ENCODE measurements at regions not wholly inside any gene's neighbourhood (a gene's known extent, or its start where the extent isn't known, plus 50 kb on each side); places are given as distances from the start of the nearest gene placed in this dataset.
A peak's percentile ranks its signal among the peaks of the same experiment; 100 is the strongest.
"Not testable (repeated sequence)": the region's sequence is repeated elsewhere in the genome, so short reads cannot be mapped to it uniquely, and the experiment has no call there.

DNA sequence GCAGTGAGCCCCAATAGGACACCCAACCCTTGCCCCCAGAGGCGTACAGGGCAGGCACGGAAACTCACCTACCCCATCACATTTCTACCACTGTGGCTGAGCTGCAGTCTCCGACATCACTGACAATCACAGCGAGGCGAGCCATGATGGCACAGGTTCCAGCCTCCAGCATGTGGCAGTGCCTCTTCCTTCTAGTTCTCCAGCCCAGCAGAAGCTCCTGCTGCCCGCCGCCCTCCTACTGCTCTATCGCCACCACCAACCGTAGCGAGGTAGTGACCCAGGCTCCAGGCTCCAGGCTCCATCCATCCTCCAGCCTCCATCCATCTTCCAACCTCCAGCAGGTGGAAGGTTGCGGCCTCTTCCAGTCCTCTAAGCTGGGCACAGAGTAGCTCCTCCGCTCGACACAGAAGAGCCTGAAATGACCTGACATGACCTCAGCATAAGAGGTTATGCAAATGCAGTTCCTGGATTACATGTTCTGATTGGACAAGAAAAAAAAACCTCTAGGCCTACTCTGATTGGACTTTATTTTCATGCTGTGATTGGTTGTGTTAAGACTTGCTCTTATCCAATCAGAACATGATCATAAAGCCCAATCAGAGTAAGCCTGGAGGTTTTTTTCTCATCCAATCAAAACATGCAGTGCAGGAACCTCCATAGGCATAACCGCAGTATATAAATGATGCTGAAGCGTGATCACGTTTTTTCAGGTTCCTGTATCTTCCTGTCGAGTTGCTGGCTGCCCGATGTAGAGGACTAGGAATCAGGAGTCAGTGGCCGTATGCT is 438.9 kb upstream of the ZNF337 start:
- no peaks in the 10 kb centered on the region for H3K4me1 ChIP-seq (ENCODE audit: control insufficient read depth in 1 of 2, insufficient read depth in 2 of 2, low read length in 2 of 2)
- no peak overlapping the region for H2AFZ ChIP-seq (ENCODE audit: insufficient read depth, low read length, poor library complexity)
- H3K23ac ChIP-seq (ENCODE audit: low read length): no peak overlapping the region
- no peak overlapping the region for H3K9ac ChIP-seq (ENCODE audit: low read length)
- no peaks in the 10 kb centered on the region for H3K27me3 ChIP-seq (ENCODE audit: insufficient read depth, low read length)
- H3K14ac ChIP-seq (ENCODE audit: low read length): no peak overlapping the region
- no peak overlapping the region for H2BK120ac ChIP-seq (ENCODE audit: insufficient read depth, low read length, poor library complexity)
- H2BK12ac ChIP-seq (ENCODE audit: low read length): no peak overlapping the region
- no peak overlapping the region for H3K4me2 ChIP-seq (ENCODE audit: low read length)
- H3K36me3 ChIP-seq (ENCODE audit: control insufficient read depth in 1 of 2, insufficient read depth in 2 of 2, low read length in 2 of 2): no peaks in the 10 kb centered on the region
- no peak overlapping the region for H3K18ac ChIP-seq (ENCODE audit: low read length)
- peaks cover 3% of the 10 kb centered on the region for H3K9me3 ChIP-seq (ENCODE audit: insufficient read depth, low read depth, low read length)
- H4K12ac ChIP-seq (ENCODE audit: low read depth, low read length): no peak overlapping the region
- DNase-seq: no peak
- H3K79me2 ChIP-seq (ENCODE audit: control insufficient read depth, insufficient read depth, low read length, poor library complexity): no peaks in the 10 kb centered on the region
- H4K91ac ChIP-seq (ENCODE audit: low read depth, low read length): no peak overlapping the region
- H3K4me3 ChIP-seq (ENCODE audit: low read depth, low read length): peak overlapping the region; percentile 11
- no peak overlapping the region for H3K27ac ChIP-seq (ENCODE audit: low read depth, low read length)
- WGBS (ENCODE audit: extremely low coverage, insufficient coverage, insufficient read length): no CpG with 5 or more reads among the region's 19 CpGs
- H2BK5ac ChIP-seq (ENCODE audit: low read depth, low read length, poor library complexity): no peak overlapping the region
- H4K8ac ChIP-seq (ENCODE audit: low read depth, low read length): no peak overlapping the region
- H3K79me1 ChIP-seq (ENCODE audit: low read length): no peaks in the 10 kb centered on the region
- no peak overlapping the region for H3K4ac ChIP-seq (ENCODE audit: low read depth, low read length)
- H2AK5ac ChIP-seq (ENCODE audit: low read length): no peak overlapping the region

- H2BK12ac ChIP-seq (ENCODE audit: low read length): no peak overlapping the region
- H3K9ac ChIP-seq (ENCODE audit: low read length): no peak overlapping the region
- H2BK5ac ChIP-seq (ENCODE audit: low read depth, low read length, poor library complexity): no peak overlapping the region
- no peak for DNase-seq
- no peak overlapping the region for H3K4me2 ChIP-seq (ENCODE audit: low read length)
- no peak overlapping the region for H3K18ac ChIP-seq (ENCODE audit: low read length)
- no peak overlapping the region for H2AK5ac ChIP-seq (ENCODE audit: low read length)
- H2AFZ ChIP-seq (ENCODE audit: insufficient read depth, low read length, poor library complexity): no peak overlapping the region
- H3K79me2 ChIP-seq (ENCODE audit: control insufficient read depth, insufficient read depth, low read length, poor library complexity): no peaks in the 10 kb centered on the region
- no CpG with 5 or more reads among the region's 10 CpGs for WGBS (ENCODE audit: extremely low coverage, insufficient coverage, insufficient read length)
- H3K4me3 ChIP-seq (ENCODE audit: low read depth, low read length): no peak overlapping the region
- H3K23ac ChIP-seq (ENCODE audit: low read length): no peak overlapping the region
- H3K79me1 ChIP-seq (ENCODE audit: low read length): no peaks in the 10 kb centered on the region
- no peak overlapping the region for H2BK120ac ChIP-seq (ENCODE audit: insufficient read depth, low read length, poor library complexity)
- H3K9me3 ChIP-seq (ENCODE audit: insufficient read depth, low read depth, low read length): peaks cover 3% of the 10 kb centered on the region
- no peak overlapping the region for H3K27ac ChIP-seq (ENCODE audit: low read depth, low read length)
- H3K4ac ChIP-seq (ENCODE audit: low read depth, low read length): no peak overlapping the region
- H4K8ac ChIP-seq (ENCODE audit: low read depth, low read length): no peak overlapping the region
- no peak overlapping the region for H3K14ac ChIP-seq (ENCODE audit: low read length)
- no peaks in the 10 kb centered on the region for H3K27me3 ChIP-seq (ENCODE audit: insufficient read depth, low read length)
- no peak overlapping the region for H4K12ac ChIP-seq (ENCODE audit: low read depth, low read length)
- no peaks in the 10 kb centered on the region for H3K4me1 ChIP-seq (ENCODE audit: control insufficient read depth in 1 of 2, insufficient read depth in 2 of 2, low read length in 2 of 2)
- no peak overlapping the region for H4K91ac ChIP-seq (ENCODE audit: low read depth, low read length)
- H3K36me3 ChIP-seq (ENCODE audit: control insufficient read depth in 1 of 2, insufficient read depth in 2 of 2, low read length in 2 of 2): no peaks in the 10 kb centered on the region
Measured at GRCh38 chr20:26134606-26135005, 438.0 kb upstream of the ZNF337 start.

DNA sequence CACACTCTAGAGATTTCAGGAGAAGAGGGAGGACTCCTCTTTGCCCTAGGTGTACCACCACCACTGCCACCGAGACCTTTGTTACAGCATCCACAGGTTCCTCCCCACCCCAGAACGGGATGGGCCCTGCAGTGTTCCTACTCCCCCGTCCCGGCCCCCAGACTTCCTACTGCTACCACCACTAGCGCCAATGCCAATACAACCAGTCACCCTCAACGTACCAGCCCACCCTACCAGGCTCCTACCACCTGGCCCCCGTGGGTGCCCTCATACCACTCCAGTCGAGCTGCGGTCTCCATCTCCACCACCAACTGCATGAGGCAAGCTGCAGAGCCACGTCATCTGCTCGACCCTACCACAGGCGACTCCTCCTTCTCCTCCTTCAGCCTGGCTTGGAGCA is 437.1 kb upstream of the ZNF337 start:
- H3K9ac ChIP-seq (ENCODE audit: low read length); H2AK5ac ChIP-seq (ENCODE audit: low read length); H4K8ac ChIP-seq (ENCODE audit: low read depth, low read length); H3K4me1 ChIP-seq (ENCODE audit: control insufficient read depth in 1 of 2, insufficient read depth in 2 of 2, low read length in 2 of 2); H3K27ac ChIP-seq (ENCODE audit: low read depth, low read length); H2BK5ac ChIP-seq (ENCODE audit: low read depth, low read length, poor library complexity); H2BK120ac ChIP-seq (ENCODE audit: insufficient read depth, low read length, poor library complexity); H3K36me3 ChIP-seq (ENCODE audit: control insufficient read depth in 1 of 2, insufficient read depth in 2 of 2, low read length in 2 of 2); DNase-seq; H3K27me3 ChIP-seq (ENCODE audit: insufficient read depth, low read length); H3K4ac ChIP-seq (ENCODE audit: low read depth, low read length); H3K79me1 ChIP-seq (ENCODE audit: low read length); H4K12ac ChIP-seq (ENCODE audit: low read depth, low read length); H3K4me3 ChIP-seq (ENCODE audit: low read depth, low read length); H3K4me2 ChIP-seq (ENCODE audit: low read length); H2AFZ ChIP-seq (ENCODE audit: insufficient read depth, low read length, poor library complexity); H3K79me2 ChIP-seq (ENCODE audit: control insufficient read depth, insufficient read depth, low read length, poor library complexity); H4K91ac ChIP-seq (ENCODE audit: low read depth, low read length); H3K14ac ChIP-seq (ENCODE audit: low read length); H3K9me3 ChIP-seq (ENCODE audit: insufficient read depth, low read depth, low read length); H3K18ac ChIP-seq (ENCODE audit: low read length); H3K23ac ChIP-seq (ENCODE audit: low read length); H2BK12ac ChIP-seq (ENCODE audit: low read length): not testable (repeated sequence)
- WGBS (ENCODE audit: extremely low coverage, insufficient coverage, insufficient read length): no CpG with 5 or more reads among the region's 12 CpGs

DNA sequence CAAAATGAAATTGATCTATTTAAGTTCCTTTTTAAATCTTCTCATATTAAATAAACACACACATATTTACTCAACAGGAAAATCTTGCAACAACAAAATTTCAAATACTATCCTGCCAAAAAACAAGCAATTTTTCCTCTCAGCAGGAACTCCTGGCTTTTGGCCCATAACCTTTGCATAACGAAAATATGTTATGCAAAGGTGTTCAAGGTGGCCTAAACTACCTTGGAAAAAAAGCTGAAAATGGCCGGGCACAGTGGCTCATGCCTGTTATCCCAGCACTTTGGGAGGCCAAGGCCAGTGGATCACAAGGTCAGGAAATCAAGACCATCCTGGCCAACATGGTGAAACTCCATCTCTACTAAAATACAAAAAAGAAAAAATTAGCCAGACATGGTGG is 424.3 kb upstream of the ZNF337 start:
- H3K27me3 ChIP-seq (ENCODE audit: insufficient read depth, low read length): not testable (repeated sequence)

More for the DNA sequence above, 424.3 kb upstream of the ZNF337 start:
- H3K79me2 ChIP-seq (ENCODE audit: control insufficient read depth, insufficient read depth, low read length, poor library complexity); DNase-seq; H2BK120ac ChIP-seq (ENCODE audit: insufficient read depth, low read length, poor library complexity); H3K23ac ChIP-seq (ENCODE audit: low read length); H3K27ac ChIP-seq (ENCODE audit: low read depth, low read length); H3K9ac ChIP-seq (ENCODE audit: low read length); H2BK5ac ChIP-seq (ENCODE audit: low read depth, low read length, poor library complexity); H2AFZ ChIP-seq (ENCODE audit: insufficient read depth, low read length, poor library complexity); H3K36me3 ChIP-seq (ENCODE audit: control insufficient read depth in 1 of 2, insufficient read depth in 2 of 2, low read length in 2 of 2); H3K79me1 ChIP-seq (ENCODE audit: low read length); H2BK12ac ChIP-seq (ENCODE audit: low read length); H3K4me3 ChIP-seq (ENCODE audit: low read depth, low read length); H3K4me1 ChIP-seq (ENCODE audit: control insufficient read depth in 1 of 2, insufficient read depth in 2 of 2, low read length in 2 of 2); H3K4ac ChIP-seq (ENCODE audit: low read depth, low read length); H4K91ac ChIP-seq (ENCODE audit: low read depth, low read length); H3K9me3 ChIP-seq (ENCODE audit: insufficient read depth, low read depth, low read length); H3K4me2 ChIP-seq (ENCODE audit: low read length); H3K14ac ChIP-seq (ENCODE audit: low read length); H2AK5ac ChIP-seq (ENCODE audit: low read length); H4K12ac ChIP-seq (ENCODE audit: low read depth, low read length); H3K18ac ChIP-seq (ENCODE audit: low read length); H4K8ac ChIP-seq (ENCODE audit: low read depth, low read length): not testable (repeated sequence)
- no CpG with 5 or more reads among the region's 2 CpGs for WGBS (ENCODE audit: extremely low coverage, insufficient coverage, insufficient read length)
